HCT116 (cell line): ENCODE measurements at regions not wholly inside any gene's neighbourhood (a gene's known extent, or its start where the extent isn't known, plus 50 kb on each side); places are given as distances from the start of the nearest gene placed in this dataset.

Source experiments
- ATAC-seq: fragments of 200-7000 bp; cut with Tn5 transposase; 2 replicates; pipeline ENCODE4 v1.9.1; 2020; ENCODE audit warnings: mild to moderate bottlenecking, moderate library complexity
- BruUV-seq: library from RNA; stranded (reverse); fragments of 400-500 nt; replicated peaks from 2 replicates; lab custom pipeline; 2021; lab: Mats Ljungman, UMichigan
- CTCF ChIA-PET: fragments of 300-600 bp; sonication (Branson Sonifier 250); formaldehyde crosslinking; loops from one replicate; lab custom pipeline; 2021; ENCODE audit warnings: antibody characterized with exemption; lab: Charles Lee
- POLR2A ChIA-PET: fragments of 300-600, 350-600 bp; sonication (Branson Sonifier 250); formaldehyde crosslinking; loops from one replicate; lab custom pipeline; 2021; ENCODE audit warnings: antibody characterized with exemption; lab: Charles Lee
- RAD21 ChIA-PET, 2 experiments: fragments of 300-600 bp; sonication (Branson Sonifier 250); formaldehyde crosslinking; loops; one replicate each; lab custom pipeline; 2023; ENCODE audit warnings: low total read pairs in 2 of 2; ENCODE audit not compliant: uncharacterized antibody in 2 of 2, unreplicated experiment in 2 of 2, low non-redundant PET in 1 of 2; lab: Charles Lee
- DNase-seq: peaks from one replicate; pipeline ENCODE4 v3.0.0-alpha.2; 2010; ENCODE audit warnings: low read depth, low spot score
- H2AFZ ChIP-seq: fragments of 200-600 bp; shearing (Covaris generic), sonication (generic); 2 replicates; pipeline ENCODE4 v1.6.1; 2017; ENCODE audit warnings: low read depth, mixed run types, mixed read lengths, antibody characterized with exemption, low read length; ENCODE audit not compliant: poor library complexity, severe bottlenecking
- H3K27ac ChIP-seq: 2 replicates; pipeline ENCODE4 v1.5.1; 2012; ENCODE audit warnings: low read depth, low read length
- H3K27me3 ChIP-seq: fragments of 200-600 bp; sonication (generic); 2 replicates; pipeline ENCODE4 v1.6.1; 2016; ENCODE audit warnings: mixed run types, low read length, mixed read lengths; ENCODE audit not compliant: insufficient read depth
- H3K36me3 ChIP-seq, 2 experiments: fragments of 200-500 bp in 1 of 2; fragments of 200-600 bp in 1 of 2; sonication (Bioruptor generic) in 1 of 2; sonication (generic) in 1 of 2; 2 replicates each; pipeline versions ENCODE4 v1.5.1 to v1.6.1; 2014 to 2016; ENCODE audit warnings: low read length in 2 of 2, inconsistent platforms in 1 of 2, mixed read lengths in 1 of 2, mixed run types in 1 of 2; ENCODE audit not compliant: insufficient read depth in 2 of 2, control insufficient read depth in 1 of 2
- H3K4me1 ChIP-seq, 2 experiments: fragments of 200-600 bp in 1 of 2; sonication (generic) in 1 of 2; 2 replicates each; pipeline versions ENCODE4 v1.5.1 to v1.6.1; 2012 to 2017; ENCODE audit warnings: low read length in 2 of 2, inconsistent platforms in 1 of 2, mild to moderate bottlenecking in 1 of 2, mixed read lengths in 1 of 2, mixed run types in 1 of 2, moderate library complexity in 1 of 2; ENCODE audit not compliant: insufficient read depth in 2 of 2, control insufficient read depth in 1 of 2
- H3K4me2 ChIP-seq: fragments of 200-600 bp; sonication (generic); 2 replicates; pipeline ENCODE4 v1.6.1; 2017; ENCODE audit warnings: mixed run types, low read length, mixed read lengths
- H3K4me3 ChIP-seq, 2 experiments: fragments of 200-600 bp in 1 of 2; sonication (generic) in 1 of 2; replicated peaks in 1 of 2; 2 replicates each; pipeline ENCODE4 v1.5.1; 2011 to 2016; ENCODE audit warnings: low read length in 2 of 2, control low read depth in 1 of 2, low read depth in 1 of 2, mild to moderate bottlenecking in 1 of 2, mixed read lengths in 1 of 2, mixed run types in 1 of 2
- H3K79me2 ChIP-seq: fragments of 200-600 bp; sonication (generic); 2 replicates; pipeline ENCODE4 v1.6.1; 2017; ENCODE audit warnings: mild to moderate bottlenecking, mixed run types, low read length, moderate library complexity, mixed read lengths; ENCODE audit not compliant: insufficient read depth
- H3K9ac ChIP-seq: fragments of 200-600 bp; sonication (generic); 2 replicates; pipeline ENCODE4 v1.6.1; 2016; ENCODE audit warnings: low read length, mixed read lengths
- H3K9me2 ChIP-seq: fragments of 200-600 bp; sonication (generic), shearing (Covaris generic); 2 replicates; pipeline ENCODE4 v1.6.1; 2017; ENCODE audit warnings: mixed run types, mild to moderate bottlenecking, moderate library complexity; ENCODE audit not compliant: insufficient read depth
- H3K9me3 ChIP-seq, 2 experiments: fragments of 200-500 bp in 1 of 2; fragments of 200-600 bp in 1 of 2; sonication (Bioruptor generic) in 1 of 2; sonication (generic) in 1 of 2; 2 replicates each; pipeline ENCODE4 v1.6.1; 2014 to 2017; ENCODE audit warnings: low read length in 2 of 2, mixed read lengths in 2 of 2, inconsistent platforms in 1 of 2, low read depth in 1 of 2, mild to moderate bottlenecking in 1 of 2, mixed run types in 1 of 2, moderate library complexity in 1 of 2; ENCODE audit not compliant: control insufficient read depth in 1 of 2, insufficient read depth in 1 of 2
- H4K20me1 ChIP-seq: fragments of 200-600 bp; sonication (generic), shearing (Covaris generic); 2 replicates; pipeline ENCODE4 v1.6.1; 2017; ENCODE audit warnings: mixed run types, mild to moderate bottlenecking, moderate library complexity; ENCODE audit not compliant: insufficient read depth
- ATF3 ChIP-seq: IDR thresholded peaks from 2 replicates; pipeline ENCODE4 v1.6.1; 2012
- CBX3 ChIP-seq: IDR thresholded peaks from 2 replicates; pipeline ENCODE4 v1.6.1; 2012; ENCODE audit warnings: low read depth
- CEBPB ChIP-seq: IDR thresholded peaks from 2 replicates; pipeline ENCODE4 v1.6.1; 2012; ENCODE audit warnings: low read depth
- CTCF ChIP-seq, 3 experiments: fragments of 200-600 bp in 1 of 3; sonication (generic) in 1 of 3; IDR thresholded peaks in 2 of 3; conservative IDR thresholded peaks in 1 of 3; 2 replicates each; pipeline ENCODE4 v1.5.1; 2012 to 2017; ENCODE audit warnings: low read depth in 2 of 3, low read length in 2 of 3, antibody characterized with exemption in 1 of 3, borderline replicate concordance in 1 of 3, control low read depth in 1 of 3, mild to moderate bottlenecking in 1 of 3, mixed read lengths in 1 of 3, mixed run types in 1 of 3, moderate library complexity in 1 of 3; ENCODE audit not compliant: insufficient read depth in 1 of 3
- ELF1 ChIP-seq: IDR thresholded peaks from 2 replicates; pipeline ENCODE4 v1.6.1; 2012; ENCODE audit warnings: low read depth, borderline replicate concordance
- EZH2 ChIP-seq: fragments of 200-600 bp; sonication (generic); IDR thresholded peaks from 2 replicates; pipeline ENCODE4 v1.6.1; 2017; ENCODE audit warnings: antibody characterized with exemption, mixed run types
- EZH2phosphoT487 ChIP-seq: fragments of 200-600 bp; IDR thresholded peaks from 2 replicates; pipeline ENCODE4 v1.6.1; 2018; ENCODE audit warnings: antibody characterized with exemption, borderline replicate concordance
- FOSL1 ChIP-seq: IDR thresholded peaks from 2 replicates; pipeline ENCODE4 v1.6.1; 2012; ENCODE audit warnings: low read depth
- JUND ChIP-seq: IDR thresholded peaks from 2 replicates; pipeline ENCODE4 v1.6.1; 2012
- POLR2AphosphoS5 ChIP-seq: IDR thresholded peaks from 2 replicates; pipeline ENCODE4 v1.6.1; 2011; ENCODE audit warnings: mild to moderate bottlenecking, low read depth, low read length, moderate library complexity
- ZBTB33 ChIP-seq: IDR thresholded peaks from 2 replicates; pipeline ENCODE4 v1.6.1; 2011; ENCODE audit warnings: mild to moderate bottlenecking, low read length, moderate library complexity; ENCODE audit not compliant: insufficient replicate concordance; ENCODE audit errors: extremely low read depth
- ZFX ChIP-seq: fragments of 450-650 bp; IDR thresholded peaks from 2 replicates; pipeline ENCODE4 v1.6.1; 2017
- intact Hi-C: fragments of 100-400 bp; cut with micrococcal nuclease; formaldehyde crosslinking; loops from 2 replicates; pipeline ENCODE4 v1.10.0; 2022

GRCh38 chr2:191618786-191619185, 59.1 kb upstream of the NABP1 start:
- H4K20me1 ChIP-seq = no peaks in the 10 kb centered on the region
- no peaks in the 10 kb centered on the region for H3K9me3 ChIP-seq
- DNase-seq (no peak), ATAC-seq (no peak)
- no peak overlapping the region for H3K4me2 ChIP-seq
- no peaks in the 10 kb centered on the region for H3K4me1 ChIP-seq
- H3K9ac ChIP-seq = no peak overlapping the region
- no peaks in the 10 kb centered on the region for H3K36me3 ChIP-seq
- H3K27ac ChIP-seq = no peak overlapping the region
- BruUV-seq = no TSS peak
- H2AFZ ChIP-seq = no peak overlapping the region
- H3K79me2 ChIP-seq = no peaks in the 10 kb centered on the region
- H3K27me3 ChIP-seq = no peaks in the 10 kb centered on the region
- POLR2A ChIA-PET = no interaction called here
- CTCF ChIA-PET = no interaction called here
- intact Hi-C loops = no loop called here
- no peak for TF ChIP-seq CBX3
- no peak for TF ChIP-seq JUND
- TF ChIP-seq CEBPB = no peak
- TF ChIP-seq FOSL1 = no peak
- TF ChIP-seq POLR2AphosphoS5 = no peak
- TF ChIP-seq ZFX = no peak
- TF ChIP-seq EZH2 = no peak
- no peak for TF ChIP-seq EZH2phosphoT487
- no peak for TF ChIP-seq ZBTB33
- TF ChIP-seq ELF1 = no peak
- TF ChIP-seq CTCF (IDR thresholded peaks at IDR 0.05 in 2 of 3, conservative IDR thresholded peaks at IDR 0.05 in 1 of 3; ENCODE audit: borderline replicate concordance in 1 of 3, insufficient read depth in 1 of 3, low read depth in 2 of 3, low read length in 2 of 3) = no peak
- TF ChIP-seq ATF3 = no peak
- H3K9me2 ChIP-seq = no peaks in the 10 kb centered on the region
- no peak overlapping the region for H3K4me3 ChIP-seq
- RAD21 ChIA-PET = no interaction called here
